Motor neuron (in vitro differentiated cells): ENCODE measurements at regions not wholly inside any gene's neighbourhood (a gene's known extent, or its start where the extent isn't known, plus 50 kb on each side); places are given as distances from the start of the nearest gene placed in this dataset.
"Not testable (repeated sequence)": the region's sequence is repeated elsewhere in the genome, so short reads cannot be mapped to it uniquely, and the experiment has no call there.

Experiments used
- ATAC-seq, 8 experiments: fragments of 200-7000 bp; cut with Tn5 transposase; replicated peaks in 6 of 8; 2 replicates each; pipeline ENCODE4 v1.8.0; 2021; ENCODE audit warnings: mild to moderate bottlenecking in 8 of 8, moderate library complexity in 8 of 8
- H3K27ac ChIP-seq, 2 donors: fragments of 250-450 bp; sonication (Bioruptor Pico); 2 replicates each; pipeline ENCODE4 v1.9.0; 2021; ENCODE audit warnings: antibody characterized with exemption in 2 of 2, mild to moderate bottlenecking in 2 of 2, moderate library complexity in 1 of 2
- H3K4me1 ChIP-seq, 2 donors: fragments of 250-450 bp; sonication (Bioruptor Pico); replicated peaks in 1 of 2; 2 replicates each; pipeline ENCODE4 v1.6.1; 2021; ENCODE audit warnings: antibody characterized with exemption in 2 of 2, mild to moderate bottlenecking in 2 of 2, moderate library complexity in 1 of 2
- H3K4me3 ChIP-seq, 5 donors: fragments of 250-450 bp; sonication (Bioruptor Pico); 2 replicates each; pipeline ENCODE4 v1.9.0; 2021; ENCODE audit warnings: antibody characterized with exemption in 5 of 5, mild to moderate bottlenecking in 5 of 5, moderate library complexity in 4 of 5
- WGBS, 10 experiments: fragments of 450-650 bp; shearing (Covaris generic); methylation state at CpG; one replicate each; pipeline ENCODE4 v1.0.0; 2022; 5-methylcytosine and 5-hydroxymethylcytosine counted together
- in situ Hi-C, 9 experiments: fragments of 400-800 bp; cut with MboI; loops; one replicate each; pipeline ENCODE4 v1.15.0; 2021; ENCODE audit warnings: low sequenced_read_pairs in 9 of 9, low pct_unique_long_range_greater_than_20kb in 2 of 9; ENCODE audit not compliant: unreplicated experiment in 9 of 9

DNA sequence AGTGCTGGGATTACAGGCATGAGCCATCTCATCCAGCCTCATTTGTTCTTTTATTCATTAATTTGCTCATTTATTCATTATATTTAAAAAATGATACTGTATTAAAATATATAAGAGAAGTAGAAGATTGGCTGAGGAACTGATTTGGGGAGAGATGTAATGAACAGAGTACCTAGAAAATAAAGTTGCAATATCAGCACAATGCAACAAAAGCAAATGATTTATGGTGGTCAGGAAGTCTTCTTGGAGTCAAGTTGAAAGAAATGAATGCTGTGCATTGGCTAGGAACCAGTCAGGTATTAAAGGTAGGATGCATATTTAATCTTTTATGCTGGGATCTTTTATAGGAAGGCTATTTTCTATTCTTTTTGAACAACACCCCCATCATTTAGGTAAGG, 152.2 kb downstream of the C3orf38 start:
- in situ Hi-C loops, result no loop called here
- Histone ChIP-seq H3K4me1 (no peaks in the 10 kb centered on the region), H3K27ac (no peak overlapping the region), H3K4me3 (no peak overlapping the region)
- no peak for ATAC-seq

DNA sequence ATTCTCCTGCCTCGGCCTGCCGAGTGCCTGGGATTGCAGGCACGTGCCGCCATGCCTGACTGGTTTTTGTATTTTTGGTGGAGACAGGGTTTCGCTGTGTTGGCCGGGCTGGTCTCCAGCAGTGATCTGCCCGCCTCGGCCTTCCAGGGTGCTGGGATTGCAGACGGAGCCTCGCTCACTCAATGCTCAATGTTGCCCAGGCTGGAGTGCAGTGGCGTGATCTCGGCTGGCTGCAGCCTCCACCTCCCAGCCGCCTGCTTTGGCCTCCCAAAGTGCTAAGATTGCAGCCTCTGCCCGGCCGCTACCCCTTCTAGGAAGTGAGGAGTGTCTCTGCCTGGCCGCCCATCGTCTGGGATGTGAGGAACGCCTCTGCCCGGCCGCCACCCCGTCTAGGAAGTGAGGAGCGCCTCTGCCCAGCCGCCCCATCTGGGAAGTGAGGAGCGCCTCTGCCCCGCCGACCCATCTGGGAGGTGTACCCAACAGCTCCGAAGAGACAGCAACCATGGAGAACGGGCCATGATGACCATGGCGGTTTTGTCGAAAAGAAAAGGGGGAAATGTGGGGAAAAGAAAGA, 153.7 kb downstream of the C3orf38 start:
- in situ Hi-C loops, ATAC-seq, H3K4me3 ChIP-seq, H3K4me1 ChIP-seq, H3K27ac ChIP-seq: not testable (repeated sequence)
- WGBS, 10 experiments, result 45 to 100% (median 100%) methylated on average over 1 to 7 of the region's 30 CpGs; no CpG with 5 or more reads in 5 of the 10 experiments

DNA sequence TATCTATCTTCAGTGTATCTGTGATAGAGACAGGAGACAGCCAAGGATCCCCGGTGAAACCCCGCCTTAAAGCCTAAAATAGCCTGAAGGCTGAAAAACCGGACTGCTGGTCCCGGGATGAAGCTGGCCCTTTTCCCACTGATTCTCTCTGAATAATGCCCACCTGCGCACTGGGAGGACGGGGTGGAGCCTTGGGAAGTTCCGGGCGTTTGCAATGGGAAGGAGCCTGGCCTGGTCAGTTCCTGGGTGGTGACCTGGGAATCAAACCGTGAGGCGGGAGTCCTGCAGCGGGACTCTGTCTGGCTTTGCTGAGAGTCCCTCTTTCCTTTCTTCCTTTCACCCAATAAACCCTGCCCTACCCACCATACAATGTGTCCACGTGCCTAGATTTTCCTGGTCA, 157.9 kb downstream of the C3orf38 start:
- no peak overlapping the region for H3K4me3 ChIP-seq
- H3K27ac ChIP-seq, result no peak overlapping the region
- in situ Hi-C loops, result no loop called here
- H3K4me1 ChIP-seq, result peaks cover 3 to 5% of the 10 kb centered on the region in 2 donors
- ATAC-seq, result no peak
- 0 to 89% (median 69%) methylated on average over 1 to 12 of the region's 12 CpGs for WGBS, 10 experiments

DNA sequence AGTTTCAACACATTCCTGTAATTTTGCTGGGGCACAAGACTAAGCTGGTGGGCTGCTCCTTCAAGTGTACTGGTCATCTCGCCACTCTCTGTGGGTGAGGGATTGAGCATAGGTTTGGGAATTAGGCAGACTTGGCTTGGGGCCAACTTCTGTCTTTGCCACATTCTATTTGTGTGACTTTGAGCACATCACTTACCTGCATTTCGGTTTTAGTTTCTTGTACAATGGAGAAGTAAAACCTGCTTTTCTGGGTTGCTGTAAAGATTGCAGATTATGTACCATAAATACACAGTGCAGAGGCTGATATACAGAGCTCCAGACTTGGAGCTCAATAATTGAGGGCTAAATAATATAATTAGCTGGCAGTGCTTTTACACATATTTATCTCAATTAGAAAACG, 162.1 kb downstream of the C3orf38 start:
- Histone ChIP-seq H3K4me1 (peaks cover 3 to 10% of the 10 kb centered on the region in 2 donors), H3K27ac (no peak overlapping the region), H3K4me3 (no peak overlapping the region)
- 0 to 100% (median 80%) methylated on average over 1 to 3 of the region's 3 CpGs; no CpG with 5 or more reads in 3 of the 10 experiments for WGBS, 10 experiments
- no peak for ATAC-seq
- in situ Hi-C loops, result no loop called here

DNA sequence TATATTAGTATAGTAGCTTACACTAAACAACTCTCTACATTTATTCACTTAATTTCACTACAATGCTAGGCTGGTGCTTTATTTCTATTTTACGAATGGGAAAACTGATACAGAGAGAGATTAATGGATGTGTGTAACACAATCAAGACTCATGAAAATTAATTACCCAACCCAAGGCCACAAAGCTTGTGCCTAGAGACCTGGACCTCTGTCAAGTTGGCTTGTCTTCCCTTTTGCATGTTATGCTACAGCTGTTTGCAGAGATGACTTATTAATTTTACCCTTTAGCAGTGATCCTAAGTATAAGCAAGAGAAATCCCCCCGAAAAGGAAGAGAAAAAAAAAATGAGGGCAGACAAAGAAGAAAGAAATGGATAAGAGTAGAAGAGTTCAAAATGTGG, 162.5 kb downstream of the C3orf38 start:
- Histone ChIP-seq H3K4me3 (no peak overlapping the region), H3K27ac (no peak overlapping the region), H3K4me1 (peaks cover 3 to 10% of the 10 kb centered on the region in 2 donors)
- no peak for ATAC-seq
- in situ Hi-C loops, result no loop called here
- WGBS, 10 experiments, result 25 to 100% (median 71%) methylated on average over 1 to 2 of the region's 2 CpGs; no CpG with 5 or more reads in 1 of the 10 experiments

DNA sequence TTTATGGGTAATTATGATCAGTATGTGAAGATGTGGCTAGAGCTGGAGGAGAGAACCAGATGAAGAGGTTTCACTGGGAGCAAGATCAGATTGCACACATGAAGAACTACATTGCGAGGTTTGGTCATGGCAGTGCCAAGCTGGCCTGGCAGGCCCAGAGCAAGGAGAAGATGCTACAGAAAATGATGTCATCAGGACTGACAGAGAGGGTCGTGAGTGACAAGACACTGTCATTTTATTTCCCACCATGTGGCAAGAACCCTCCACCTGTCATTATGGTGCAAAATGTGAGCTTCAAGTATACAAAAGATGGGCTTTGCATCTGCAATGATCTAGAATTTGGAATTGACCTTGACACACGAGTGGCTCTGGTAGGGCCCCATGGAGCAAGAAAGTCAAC, 168.3 kb downstream of the C3orf38 start:
- Histone ChIP-seq H3K27ac (no peak overlapping the region), H3K4me1 (peaks cover 0 to 2% of the 10 kb centered on the region in 2 donors), H3K4me3 (no peak overlapping the region)
- ATAC-seq, result no peak
- 0 to 92% (median 80%) methylated on average over 1 to 3 of the region's 3 CpGs; no CpG with 5 or more reads in 5 of the 10 experiments for WGBS, 10 experiments
- in situ Hi-C loops, result no loop called here

DNA sequence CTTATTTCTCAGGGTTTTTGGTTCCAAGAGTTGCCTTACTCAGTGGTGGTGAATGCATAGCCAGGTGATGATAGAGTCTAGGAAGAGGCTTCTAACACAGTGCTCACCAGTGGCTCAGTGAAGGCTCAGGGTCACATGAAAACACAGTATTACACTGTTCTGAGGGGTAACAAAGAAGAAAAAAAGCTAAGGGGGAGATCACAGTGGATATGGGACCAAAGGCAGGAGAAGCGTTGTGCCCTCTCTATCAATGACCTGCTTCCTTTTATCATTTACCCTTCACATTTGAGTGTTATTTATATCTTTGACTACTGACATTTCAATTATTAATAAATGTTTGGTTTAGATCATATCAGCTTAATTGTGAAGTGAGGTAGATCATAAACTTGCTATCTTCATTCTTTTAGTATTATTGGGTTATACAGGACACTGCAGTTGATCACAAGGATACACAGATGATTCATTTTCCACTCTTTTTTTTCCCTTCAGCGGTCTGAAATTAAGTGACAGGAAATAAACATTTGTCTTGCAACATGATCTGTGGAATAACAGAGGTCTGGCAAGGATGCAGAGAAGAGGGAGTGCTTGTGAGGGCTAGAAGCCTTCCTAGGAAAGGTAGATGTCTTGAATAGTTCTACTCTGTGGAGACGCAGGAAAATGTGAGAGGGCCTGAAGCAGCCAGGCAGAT, 171.7 kb downstream of the C3orf38 start:
- Histone ChIP-seq H3K27ac (no peak overlapping the region), H3K4me1 (no peaks in the 10 kb centered on the region), H3K4me3 (no peak overlapping the region)
- ATAC-seq, result peak in 5 of 8 experiments; percentile 36 to 82 (median 69)
- in situ Hi-C loops, result no loop called here
- WGBS, 10 experiments, result 23 to 100% (median 80%) methylated on average over 1 to 3 of the region's 3 CpGs; no CpG with 5 or more reads in 2 of the 10 experiments

DNA sequence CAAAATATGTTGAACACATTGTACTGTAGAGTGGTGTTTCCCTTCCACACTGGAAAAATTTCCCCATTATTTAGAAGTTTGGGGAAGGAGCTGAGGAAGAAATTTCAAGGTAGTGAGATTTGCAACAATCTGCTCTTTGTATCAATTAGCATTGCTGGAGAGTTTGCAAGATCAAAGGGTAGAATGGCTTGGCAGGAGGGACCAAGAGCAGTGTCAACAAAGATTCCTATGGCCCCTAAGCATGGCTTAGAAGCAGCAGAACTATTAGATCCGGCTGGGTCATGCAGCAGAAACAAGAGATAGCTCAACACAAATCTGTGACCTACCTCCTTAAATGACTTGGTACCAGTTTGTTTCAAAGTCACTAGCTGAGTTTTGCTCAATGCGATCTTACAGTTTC, 175.0 kb downstream of the C3orf38 start:
- no peak overlapping the region for H3K4me3 ChIP-seq
- no peak for ATAC-seq
- no peaks in the 10 kb centered on the region for H3K4me1 ChIP-seq
- H3K27ac ChIP-seq, result no peak overlapping the region
- WGBS, 10 experiments, result 0 to 100% (median 82%) methylated on average over 1 to 2 of the region's 2 CpGs; no CpG with 5 or more reads in 1 of the 10 experiments
- in situ Hi-C loops, result no loop called here

DNA sequence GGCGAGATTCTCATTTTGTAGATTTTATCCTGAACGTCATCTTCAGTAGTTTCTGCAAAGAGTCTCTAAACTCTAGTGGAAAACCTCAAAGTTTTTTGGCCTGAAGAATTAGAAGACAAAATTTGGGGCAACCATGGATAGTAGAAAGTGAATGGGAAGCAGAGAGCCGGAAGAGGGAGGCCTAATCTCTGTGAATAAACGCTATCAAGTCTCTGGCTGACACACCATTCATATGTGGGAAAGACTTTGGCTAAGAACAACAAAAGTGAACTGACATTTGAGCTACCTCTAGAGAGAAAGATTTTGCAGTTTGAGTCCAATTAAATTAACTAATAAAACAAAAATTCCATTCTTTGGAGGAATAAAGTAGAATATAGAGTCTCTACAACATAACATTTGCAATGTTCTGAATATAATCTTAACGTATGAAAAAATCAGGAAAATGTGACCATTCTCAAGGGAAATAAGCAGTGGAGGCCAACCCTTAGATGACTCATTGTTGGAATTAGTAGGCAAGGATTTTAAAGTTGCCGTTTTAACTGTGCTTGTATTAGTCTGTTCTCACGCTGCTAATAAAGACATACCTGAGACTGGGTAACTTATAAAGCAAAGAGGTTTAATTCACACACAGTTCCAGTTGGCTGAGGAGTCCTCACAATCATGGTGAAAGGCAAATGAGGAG, 184.6 kb downstream of the C3orf38 start:
- Histone ChIP-seq H3K4me1 (no peaks in the 10 kb centered on the region), H3K27ac (no peak overlapping the region), H3K4me3 (no peak overlapping the region)
- no peak for ATAC-seq
- in situ Hi-C loops, result no loop called here
- 0 to 100% (median 78%) methylated on average over 1 to 7 of the region's 7 CpGs for WGBS, 10 experiments

DNA sequence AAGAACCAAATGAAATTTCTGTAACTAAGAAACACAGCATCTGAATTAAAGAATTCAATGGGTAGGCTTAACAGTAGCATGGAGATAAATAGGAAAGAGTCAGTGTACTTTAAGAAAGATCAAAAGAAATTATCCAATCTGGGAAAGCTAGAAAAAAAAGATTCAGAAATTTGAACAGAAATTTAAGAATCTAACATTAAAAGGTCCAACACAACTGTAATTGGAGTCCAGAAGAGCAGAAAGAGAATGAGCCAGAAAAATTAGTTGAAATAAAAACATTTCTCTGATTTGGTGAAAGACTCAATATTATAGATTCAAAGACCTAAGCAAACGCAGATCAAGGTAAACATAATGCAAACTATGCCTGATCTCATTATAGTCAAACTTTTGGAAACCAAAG, 187.1 kb downstream of the C3orf38 start:
- in situ Hi-C loops, result no loop called here

DNA sequence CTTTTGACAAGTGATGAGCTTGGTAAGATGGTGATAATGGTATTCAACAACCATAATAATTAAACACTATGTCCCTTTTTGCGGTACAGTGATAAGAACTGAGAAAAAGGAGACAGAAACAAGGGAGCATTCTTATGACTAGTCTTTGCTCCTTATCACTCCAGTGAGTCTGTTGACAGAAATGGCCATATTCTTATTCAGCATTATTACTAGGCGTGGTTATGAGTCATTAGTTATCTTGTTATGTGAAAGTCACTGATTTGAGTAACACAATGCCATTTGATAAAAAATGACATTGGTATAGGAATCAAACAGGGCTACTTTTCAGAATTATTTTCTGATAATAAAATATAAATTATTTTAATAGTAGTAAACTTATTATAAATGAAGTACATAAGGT, 193.5 kb downstream of the C3orf38 start:
- peak in 1 of 8 experiments; percentile 62 for ATAC-seq
- in situ Hi-C loops, result no loop called here
- WGBS, 10 experiments, result 25 to 100% (median 93%) methylated on average over 1 to 2 of the region's 2 CpGs; no CpG with 5 or more reads in 1 of the 10 experiments
- no peaks in the 10 kb centered on the region for H3K4me1 ChIP-seq
- no peak overlapping the region for H3K4me3 ChIP-seq
- no peak overlapping the region for H3K27ac ChIP-seq

More for the DNA sequence above, 187.1 kb downstream of the C3orf38 start:
- ATAC-seq, result no peak
- no peaks in the 10 kb centered on the region for H3K4me1 ChIP-seq
- 0 to 100% (median 80%) methylated on average over 1 of the region's 1 CpG; no CpG with 5 or more reads in 2 of the 10 experiments for whole genome bisulfite sequencing, 10 experiments
- H3K27ac ChIP-seq, result no peak overlapping the region
- H3K4me3 ChIP-seq, result no peak overlapping the region

DNA sequence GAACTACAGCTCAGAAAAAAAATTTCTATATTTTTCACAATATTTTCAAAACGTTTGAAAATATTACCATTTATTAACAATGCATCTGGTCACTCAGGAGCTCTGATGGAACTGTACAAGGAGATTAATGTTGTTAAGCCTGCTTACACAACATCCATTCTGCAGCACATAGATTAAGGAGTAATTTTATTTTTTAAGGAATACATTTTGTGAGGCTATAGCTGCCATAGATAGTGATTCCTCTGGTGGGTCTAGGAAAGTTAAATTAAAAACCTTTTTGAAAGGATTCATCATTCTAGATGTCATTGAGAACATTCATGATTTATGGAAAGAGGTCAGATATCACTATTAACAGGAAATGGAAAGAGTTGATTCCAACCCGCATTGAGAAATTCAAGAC, 196.9 kb downstream of the C3orf38 start:
- Histone ChIP-seq H3K27ac (no peak overlapping the region), H3K4me1 (no peaks in the 10 kb centered on the region), H3K4me3 (no peak overlapping the region)
- in situ Hi-C loops, result no loop called here
- 0 to 87% (median 77%) methylated on average over 1 to 2 of the region's 2 CpGs; no CpG with 5 or more reads in 1 of the 10 experiments for WGBS, 10 experiments
- ATAC-seq, result peak in 3 of 8 experiments; percentile 27 to 68 (median 56)

DNA sequence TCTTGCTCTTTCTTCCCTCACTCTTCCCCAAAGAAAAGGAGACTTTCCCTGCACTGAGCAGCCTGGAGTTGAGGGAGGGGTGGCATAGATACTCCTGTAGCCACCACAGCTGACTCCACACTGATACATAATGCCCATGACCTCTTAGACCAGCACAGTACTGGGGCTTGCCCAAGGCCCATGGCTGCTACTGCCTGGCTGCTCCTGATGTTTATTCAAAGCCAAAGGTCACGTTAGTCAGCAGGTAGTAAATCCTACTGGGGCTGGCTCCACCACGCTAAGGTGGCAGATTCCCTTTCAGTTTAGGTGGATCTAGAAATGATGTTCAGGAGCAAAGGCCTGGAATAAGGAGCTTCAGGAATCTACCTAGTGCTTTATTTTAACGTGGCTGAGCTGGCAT, 212.7 kb downstream of the C3orf38 start:
- in situ Hi-C loops, result no loop called here
- no peak overlapping the region for H3K27ac ChIP-seq
- 0 to 100% (median 32%) methylated on average over 1 to 3 of the region's 3 CpGs; no CpG with 5 or more reads in 2 of the 10 experiments for WGBS, 10 experiments
- H3K4me1 ChIP-seq, result no peaks in the 10 kb centered on the region
- ATAC-seq, result no peak
- H3K4me3 ChIP-seq, result no peak overlapping the region
